Heart left ventricle (tissue), 16 donors: ENCODE measurements at regions not wholly inside any gene's neighbourhood (a gene's known extent, or its start where the extent isn't known, plus 50 kb on each side); places are given as distances from the start of the nearest gene placed in this dataset.

Source experiments
- ATAC-seq, 4 donors: fragments of 200-7000 bp; cut with Tn5 transposase; one replicate each; pipeline ENCODE4 v1.9.1; 2020 to 2022; ENCODE audit warnings: moderate library complexity in 4 of 4, mild to moderate bottlenecking in 3 of 4, moderate number of reproducible peaks in 1 of 4
- DNase-seq, 5 donors: peaks; one replicate each; pipeline ENCODE4 v3.0.0-alpha.2; 2020
- H3K27ac ChIP-seq, 12 donors: fragments of 200-600 bp; sonication (generic) in 4 of 12; one replicate each; pipeline versions ENCODE4 v1.5.0 to v1.8.0; 2016 to 2022; ENCODE audit warnings: mild to moderate bottlenecking in 2 of 12
- H3K27me3 ChIP-seq, 9 donors: fragments of 200-600 bp; sonication (generic) in 2 of 9; one replicate each; pipeline versions ENCODE4 v1.5.1 to v1.8.0; 2016 to 2022; ENCODE audit warnings: mild to moderate bottlenecking in 3 of 9
- H3K36me3 ChIP-seq, 9 donors: fragments of 200-600 bp; sonication (generic) in 2 of 9; one replicate each; pipeline versions ENCODE4 v1.5.0 to v1.8.0; 2018 to 2022; ENCODE audit warnings: mild to moderate bottlenecking in 2 of 9
- H3K4me1 ChIP-seq, 12 donors: fragments of 200-600 bp; sonication (generic) in 4 of 12; one replicate each; pipeline versions ENCODE4 v1.5.0 to v1.8.0; 2016 to 2022; ENCODE audit warnings: mild to moderate bottlenecking in 3 of 12
- H3K4me3 ChIP-seq, 12 donors: fragments of 200-600 bp; sonication (generic) in 4 of 12; one replicate each; pipeline versions ENCODE4 v1.5.0 to v1.8.0; 2017 to 2022; ENCODE audit warnings: mild to moderate bottlenecking in 9 of 12, moderate library complexity in 4 of 12
- H3K9me3 ChIP-seq, 12 donors: fragments of 200-600 bp; sonication (generic) in 4 of 12; one replicate each; pipeline versions ENCODE4 v1.5.0 to v1.8.0; 2016 to 2022; ENCODE audit warnings: mild to moderate bottlenecking in 1 of 12
- CTCF ChIP-seq, 12 donors: fragments of 200-600 bp; sonication (generic) in 4 of 12; IDR thresholded peaks; one replicate each; pipeline versions ENCODE4 v1.5.0 to v1.8.0; 2018 to 2022; ENCODE audit warnings: antibody characterized with exemption in 12 of 12, mild to moderate bottlenecking in 5 of 12
- POLR2A ChIP-seq, 2 donors: fragments of 450-650 bp; IDR thresholded peaks; one replicate each; pipeline ENCODE4 v1.6.1; 2017; ENCODE audit warnings: antibody characterized with exemption in 2 of 2, mild to moderate bottlenecking in 2 of 2, moderate library complexity in 2 of 2
- WGBS, 4 donors: extraction: QIAGEN DNeasy Blood & Tissue Kit in 2 of 4; methylation state at CpG; one replicate each; pipeline versions ENCODE4 v1.1.5 to v1.1.7; 2013 to 2018; 5-methylcytosine and 5-hydroxymethylcytosine counted together
- intact Hi-C, 10 donors: fragments of 100-400 bp; cut with DNase I; formaldehyde crosslinking; loops; one replicate each; pipeline versions ENCODE4 v1.11.1 to v1.14.2; 2022
- donor health status: ischemic (EF 13 %, LVEDD 7.1; RV severe dilation, severe dysfunction).
- donor health status: healthy with polysubstance abuse.
- donor health status: DM: no; HTN: yes; CAD: no.
- donor health status: DM: no; HTN: no; CAD: no.
- donor health status: ischemic (EF 25% LVEDD 6.9; RV normal size, moderate dysfunction).
- donor health status: ischemic (EF 25% LVEDD 5.7; RV mildly dilated, moderate dysfunction).
- donor health status: healthy.
- donor health status: DM: yes; HTN: yes; CAD: no.
- donor health status: ischemic (EF 35%, LVEDD 5.7; RV mildly dilated, moderate dysfunction).
- donor health status: nonischemic (EF 11% LVEDD 7.7; RV severe dilation, severe dysfunction).
- donor health status: DM: yes; HTN: yes; CAD: no.
- donor health status: PGD.
- donor health status: ischemic (EF 29% LVEDD 5.4; RV normal size, mild dysfunction).
- donor health status: nonischemic (EF 23%, LVEDD 6.1; RV moderate dilation, normal function).

GRCh38 chr6:6407071-6407741 lies 86.7 kb upstream of the F13A1 start:
- intact Hi-C loops = no loop called here
- no peak overlapping the region for H3K27ac ChIP-seq
- no peak overlapping the region for H3K4me3 ChIP-seq
- DNase-seq (no peak), ATAC-seq (peak in 3 of 4 donors; percentile 22 to 52 (median 48))
- H3K4me1 ChIP-seq = peaks cover 0 to 34% (median 1%) of the 10 kb centered on the region in 12 donors
- H3K36me3 ChIP-seq = no peaks in the 10 kb centered on the region
- H3K27me3 ChIP-seq = no peaks in the 10 kb centered on the region
- TF ChIP-seq POLR2A (IDR thresholded peaks at IDR 0.05) (no peak), CTCF (IDR thresholded peaks at IDR 0.05) (no peak)
- H3K9me3 ChIP-seq = no peaks in the 10 kb centered on the region
- WGBS, 4 donors = 48 to 63% (median 57%) methylated on average over 4 of the region's 4 CpGs

GRCh38 chr6:6409397-6410030 lies 89.1 kb upstream of the F13A1 start:
- DNase-seq (peak in 1 of 5 donors; percentile 42), ATAC-seq (no peak)
- no peak overlapping the region for H3K4me3 ChIP-seq
- 63 to 86% (median 77%) methylated on average over 7 of the region's 7 CpGs for WGBS, 4 donors
- H3K4me1 ChIP-seq = peaks cover 0 to 28% (median 1%) of the 10 kb centered on the region in 12 donors
- no peak overlapping the region for H3K27ac ChIP-seq
- no peaks in the 10 kb centered on the region for H3K9me3 ChIP-seq
- TF ChIP-seq CTCF (IDR thresholded peaks at IDR 0.05) = no peak
- no peak for TF ChIP-seq POLR2A (IDR thresholded peaks at IDR 0.05)
- intact Hi-C loops = no loop called here
- H3K27me3 ChIP-seq = no peaks in the 10 kb centered on the region
- H3K36me3 ChIP-seq = no peaks in the 10 kb centered on the region

GRCh38 chr6:6411115-6411514 lies 90.7 kb upstream of the F13A1 start:
- peak; percentile 59 to 84 (median 66) for ATAC-seq
- Histone ChIP-seq H3K27ac (no peak overlapping the region), H3K4me1 (peaks cover 0 to 25% (median 0%) of the 10 kb centered on the region in 12 donors), H3K27me3 (no peaks in the 10 kb centered on the region), H3K9me3 (no peaks in the 10 kb centered on the region), H3K36me3 (no peaks in the 10 kb centered on the region), H3K4me3 (no peak overlapping the region)
- no peak for TF ChIP-seq POLR2A (IDR thresholded peaks at IDR 0.05)
- no peak for TF ChIP-seq CTCF (IDR thresholded peaks at IDR 0.05)
- intact Hi-C loops = no loop called here
- peak in 1 of 5 donors; percentile 35 for DNase-seq

- H3K27ac ChIP-seq = no peak overlapping the region
- H3K27me3 ChIP-seq = no peaks in the 10 kb centered on the region
- ATAC-seq = no peak
- WGBS, 4 donors = 67 to 71% (median 68%) methylated on average over 4 of the region's 4 CpGs
- H3K4me1 ChIP-seq = peaks cover 0 to 15% (median 0%) of the 10 kb centered on the region in 12 donors
- H3K36me3 ChIP-seq = no peaks in the 10 kb centered on the region
- intact Hi-C loops = no loop called here
- no peak overlapping the region for H3K4me3 ChIP-seq
- no peak for DNase-seq
- H3K9me3 ChIP-seq = no peaks in the 10 kb centered on the region
- TF ChIP-seq CTCF (IDR thresholded peaks at IDR 0.05) (no peak), POLR2A (IDR thresholded peaks at IDR 0.05) (no peak)
Observed at GRCh38 chr6:6412221-6412620, 91.8 kb upstream of the F13A1 start.
